Heart left ventricle (tissue), 16 donors: ENCODE measurements at regions not wholly inside any gene's neighbourhood (a gene's known extent, or its start where the extent isn't known, plus 50 kb on each side); places are given as distances from the start of the nearest gene placed in this dataset.

Experiments used
- ATAC-seq, 4 donors: fragments of 200-7000 bp; cut with Tn5 transposase; one replicate each; pipeline ENCODE4 v1.9.1; 2020 to 2022; ENCODE audit warnings: moderate library complexity in 4 of 4, mild to moderate bottlenecking in 3 of 4, moderate number of reproducible peaks in 1 of 4
- DNase-seq, 5 donors: peaks; one replicate each; pipeline ENCODE4 v3.0.0-alpha.2; 2020
- H3K27ac ChIP-seq, 12 donors: fragments of 200-600 bp; sonication (generic) in 4 of 12; one replicate each; pipeline versions ENCODE4 v1.5.0 to v1.8.0; 2016 to 2022; ENCODE audit warnings: mild to moderate bottlenecking in 2 of 12
- H3K27me3 ChIP-seq, 9 donors: fragments of 200-600 bp; sonication (generic) in 2 of 9; one replicate each; pipeline versions ENCODE4 v1.5.1 to v1.8.0; 2016 to 2022; ENCODE audit warnings: mild to moderate bottlenecking in 3 of 9
- H3K36me3 ChIP-seq, 9 donors: fragments of 200-600 bp; sonication (generic) in 2 of 9; one replicate each; pipeline versions ENCODE4 v1.5.0 to v1.8.0; 2018 to 2022; ENCODE audit warnings: mild to moderate bottlenecking in 2 of 9
- H3K4me1 ChIP-seq, 12 donors: fragments of 200-600 bp; sonication (generic) in 4 of 12; one replicate each; pipeline versions ENCODE4 v1.5.0 to v1.8.0; 2016 to 2022; ENCODE audit warnings: mild to moderate bottlenecking in 3 of 12
- H3K4me3 ChIP-seq, 12 donors: fragments of 200-600 bp; sonication (generic) in 4 of 12; one replicate each; pipeline versions ENCODE4 v1.5.0 to v1.8.0; 2017 to 2022; ENCODE audit warnings: mild to moderate bottlenecking in 9 of 12, moderate library complexity in 4 of 12
- H3K9me3 ChIP-seq, 12 donors: fragments of 200-600 bp; sonication (generic) in 4 of 12; one replicate each; pipeline versions ENCODE4 v1.5.0 to v1.8.0; 2016 to 2022; ENCODE audit warnings: mild to moderate bottlenecking in 1 of 12
- CTCF ChIP-seq, 12 donors: fragments of 200-600 bp; sonication (generic) in 4 of 12; IDR thresholded peaks; one replicate each; pipeline versions ENCODE4 v1.5.0 to v1.8.0; 2018 to 2022; ENCODE audit warnings: antibody characterized with exemption in 12 of 12, mild to moderate bottlenecking in 5 of 12
- POLR2A ChIP-seq, 2 donors: fragments of 450-650 bp; IDR thresholded peaks; one replicate each; pipeline ENCODE4 v1.6.1; 2017; ENCODE audit warnings: antibody characterized with exemption in 2 of 2, mild to moderate bottlenecking in 2 of 2, moderate library complexity in 2 of 2
- WGBS, 4 donors: extraction: QIAGEN DNeasy Blood & Tissue Kit in 2 of 4; methylation state at CpG; one replicate each; pipeline versions ENCODE4 v1.1.5 to v1.1.7; 2013 to 2018; 5-methylcytosine and 5-hydroxymethylcytosine counted together
- intact Hi-C, 10 donors: fragments of 100-400 bp; cut with DNase I; formaldehyde crosslinking; loops; one replicate each; pipeline versions ENCODE4 v1.11.1 to v1.14.2; 2022
- donor health status: ischemic (EF 13 %, LVEDD 7.1; RV severe dilation, severe dysfunction).
- donor health status: healthy with polysubstance abuse.
- donor health status: DM: no; HTN: yes; CAD: no.
- donor health status: DM: no; HTN: no; CAD: no.
- donor health status: ischemic (EF 25% LVEDD 6.9; RV normal size, moderate dysfunction).
- donor health status: ischemic (EF 25% LVEDD 5.7; RV mildly dilated, moderate dysfunction).
- donor health status: healthy.
- donor health status: DM: yes; HTN: yes; CAD: no.
- donor health status: ischemic (EF 35%, LVEDD 5.7; RV mildly dilated, moderate dysfunction).
- donor health status: nonischemic (EF 11% LVEDD 7.7; RV severe dilation, severe dysfunction).
- donor health status: DM: yes; HTN: yes; CAD: no.
- donor health status: PGD.
- donor health status: ischemic (EF 29% LVEDD 5.4; RV normal size, mild dysfunction).
- donor health status: nonischemic (EF 23%, LVEDD 6.1; RV moderate dilation, normal function).

- Histone ChIP-seq H3K36me3 (no peaks in the 10 kb centered on the region), H3K4me3 (no peak overlapping the region), H3K27ac (no peak overlapping the region), H3K27me3 (peaks cover 0 to 3% (median 0%) of the 10 kb centered on the region in 9 donors), H3K9me3 (no peaks in the 10 kb centered on the region), H3K4me1 (no peaks in the 10 kb centered on the region)
- WGBS, 4 donors: 70 to 83% (median 82%) methylated on average over 4 of the region's 4 CpGs
- ATAC-seq (no peak), DNase-seq (no peak)
- intact Hi-C loops: no loop called here
- TF ChIP-seq POLR2A (IDR thresholded peaks at IDR 0.05): no peak
- no peak for TF ChIP-seq CTCF (IDR thresholded peaks at IDR 0.05)
Observed at GRCh38 chr10:30172091-30172490, 112.7 kb upstream of the JCAD start.

- no peak for ATAC-seq
- TF ChIP-seq CTCF (IDR thresholded peaks at IDR 0.05): no peak
- no peak for TF ChIP-seq POLR2A (IDR thresholded peaks at IDR 0.05)
- no peaks in the 10 kb centered on the region for H3K9me3 ChIP-seq
- no peaks in the 10 kb centered on the region for H3K4me1 ChIP-seq
- 58 to 73% (median 66%) methylated on average over 4 of the region's 4 CpGs for WGBS, 4 donors
- no peak overlapping the region for H3K27ac ChIP-seq
- intact Hi-C loops: no loop called here
- H3K27me3 ChIP-seq: peaks cover 0 to 3% (median 0%) of the 10 kb centered on the region in 9 donors
- H3K36me3 ChIP-seq: no peaks in the 10 kb centered on the region
- H3K4me3 ChIP-seq: no peak overlapping the region
- no peak for DNase-seq
Observed at GRCh38 chr10:30171601-30172000, 112.2 kb upstream of the JCAD start.

GRCh38 chr10:30170814-30171213 is 111.4 kb upstream of the JCAD start:
- no peak for ATAC-seq
- H3K9me3 ChIP-seq: no peaks in the 10 kb centered on the region
- intact Hi-C loops: no loop called here
- H3K27me3 ChIP-seq: peaks cover 0 to 3% (median 0%) of the 10 kb centered on the region in 9 donors
- H3K4me1 ChIP-seq: no peaks in the 10 kb centered on the region
- 61 to 81% (median 78%) methylated on average over 3 of the region's 3 CpGs for WGBS, 4 donors
- H3K27ac ChIP-seq: no peak overlapping the region
- no peaks in the 10 kb centered on the region for H3K36me3 ChIP-seq
- no peak overlapping the region for H3K4me3 ChIP-seq
- TF ChIP-seq POLR2A (IDR thresholded peaks at IDR 0.05) (no peak), CTCF (IDR thresholded peaks at IDR 0.05) (no peak)
- DNase-seq: no peak

- no peak for ATAC-seq
- 90 to 94% (median 92%) methylated on average over 3 of the region's 3 CpGs for WGBS, 4 donors
- no peaks in the 10 kb centered on the region for H3K4me1 ChIP-seq
Observed at GRCh38 chr10:30170146-30170545, 110.8 kb upstream of the JCAD start.

More at GRCh38 chr10:30170146-30170545, 110.8 kb upstream of the JCAD start:
- DNase-seq: no peak
- no peak for TF ChIP-seq CTCF (IDR thresholded peaks at IDR 0.05)
- no peak for TF ChIP-seq POLR2A (IDR thresholded peaks at IDR 0.05)
- Histone ChIP-seq H3K27me3 (peaks cover 0 to 3% (median 0%) of the 10 kb centered on the region in 9 donors), H3K4me3 (no peak overlapping the region), H3K27ac (no peak overlapping the region), H3K9me3 (no peaks in the 10 kb centered on the region), H3K36me3 (no peaks in the 10 kb centered on the region)
- intact Hi-C loops: no loop called here
